SJCRH30 (cell line): ENCODE measurements at regions not wholly inside any gene's neighbourhood (a gene's known extent, or its start where the extent isn't known, plus 50 kb on each side); places are given as distances from the start of the nearest gene placed in this dataset.
"Not testable (repeated sequence)": the region's sequence is repeated elsewhere in the genome, so short reads cannot be mapped to it uniquely, and the experiment has no call there.

Experiments used
- DNase-seq, 2 experiments: peaks; one replicate each; pipeline ENCODE4 v3.0.0-alpha.2; 2015 to 2020
- H3K27ac ChIP-seq: fragments of 250-450 bp; sonication (Bioruptor Pico); 2 replicates; pipeline ENCODE4 v1.5.1; 2020; ENCODE audit warnings: mild to moderate bottlenecking, moderate library complexity
- H3K27me3 ChIP-seq: fragments of 250-450 bp; sonication (Bioruptor Pico); 2 replicates; pipeline ENCODE4 v1.5.1; 2020; ENCODE audit warnings: mild to moderate bottlenecking, moderate library complexity
- H3K36me3 ChIP-seq: fragments of 250-450 bp; sonication (Bioruptor Pico); 2 replicates; pipeline ENCODE4 v1.5.1; 2020; ENCODE audit warnings: mild to moderate bottlenecking, moderate library complexity
- H3K4me1 ChIP-seq: fragments of 250-450 bp; sonication (Bioruptor Pico); 2 replicates; pipeline ENCODE4 v1.5.1; 2020; ENCODE audit warnings: mild to moderate bottlenecking, moderate library complexity
- H3K4me3 ChIP-seq: fragments of 250-450 bp; sonication (Bioruptor Pico); 2 replicates; pipeline ENCODE4 v1.5.1; 2020; ENCODE audit warnings: mild to moderate bottlenecking, moderate library complexity
- H3K9me3 ChIP-seq: fragments of 250-450 bp; sonication (Bioruptor Pico); replicated peaks from 2 replicates; pipeline ENCODE4 v1.5.1; 2020; ENCODE audit warnings: mild to moderate bottlenecking, moderate library complexity

- no peaks in the 10 kb centered on the region for H3K27me3 ChIP-seq
- DNase-seq: no peak
- no peak overlapping the region for H3K27ac ChIP-seq
- H3K4me1 ChIP-seq: no peaks in the 10 kb centered on the region
- no peak overlapping the region for H3K4me3 ChIP-seq
- no peaks in the 10 kb centered on the region for H3K9me3 ChIP-seq
- H3K36me3 ChIP-seq: no peaks in the 10 kb centered on the region
Observed at GRCh38 chr3:34132069-34132692, 333.8 kb downstream of the PDCD6IP start.

- Histone ChIP-seq H3K27me3 (no peaks in the 10 kb centered on the region), H3K36me3 (no peaks in the 10 kb centered on the region), H3K9me3 (no peaks in the 10 kb centered on the region), H3K27ac (no peak overlapping the region), H3K4me1 (no peaks in the 10 kb centered on the region), H3K4me3 (no peak overlapping the region)
- DNase-seq: no peak
Observed at GRCh38 chr3:34139566-34139965, 341.1 kb downstream of the PDCD6IP start.

GRCh38 chr3:34140616-34141015 lies 342.2 kb downstream of the PDCD6IP start:
- H3K27ac ChIP-seq: no peak overlapping the region
- H3K4me1 ChIP-seq: no peaks in the 10 kb centered on the region
- H3K36me3 ChIP-seq: no peaks in the 10 kb centered on the region
- H3K4me3 ChIP-seq: no peak overlapping the region
- no peaks in the 10 kb centered on the region for H3K9me3 ChIP-seq
- no peak for DNase-seq
- H3K27me3 ChIP-seq: no peaks in the 10 kb centered on the region

- no peaks in the 10 kb centered on the region for H3K4me1 ChIP-seq
- H3K27ac ChIP-seq: no peak overlapping the region
- no peaks in the 10 kb centered on the region for H3K9me3 ChIP-seq
- no peaks in the 10 kb centered on the region for H3K36me3 ChIP-seq
- H3K27me3 ChIP-seq: no peaks in the 10 kb centered on the region
- no peak overlapping the region for H3K4me3 ChIP-seq
- no peak for DNase-seq
Observed at GRCh38 chr3:34141841-34142337, 343.5 kb downstream of the PDCD6IP start.

- H3K4me3 ChIP-seq: no peak overlapping the region
- no peaks in the 10 kb centered on the region for H3K4me1 ChIP-seq
- H3K27ac ChIP-seq: no peak overlapping the region
- no peaks in the 10 kb centered on the region for H3K36me3 ChIP-seq
- H3K27me3 ChIP-seq: no peaks in the 10 kb centered on the region
- no peak for DNase-seq
- no peaks in the 10 kb centered on the region for H3K9me3 ChIP-seq
Observed at GRCh38 chr3:34145796-34146195, 347.4 kb downstream of the PDCD6IP start.

GRCh38 chr3:34146596-34146995 lies 348.2 kb downstream of the PDCD6IP start:
- Histone ChIP-seq H3K36me3 (no peaks in the 10 kb centered on the region), H3K4me3 (no peak overlapping the region), H3K9me3 (no peaks in the 10 kb centered on the region), H3K27me3 (no peaks in the 10 kb centered on the region), H3K27ac (no peak overlapping the region), H3K4me1 (no peaks in the 10 kb centered on the region)
- no peak for DNase-seq

- no peaks in the 10 kb centered on the region for H3K4me1 ChIP-seq
- H3K36me3 ChIP-seq: no peaks in the 10 kb centered on the region
- no peak overlapping the region for H3K27ac ChIP-seq
- H3K9me3 ChIP-seq: no peaks in the 10 kb centered on the region
- no peak for DNase-seq
- no peak overlapping the region for H3K4me3 ChIP-seq
- H3K27me3 ChIP-seq: no peaks in the 10 kb centered on the region
Observed at GRCh38 chr3:34150992-34151391, 352.6 kb downstream of the PDCD6IP start.

GRCh38 chr3:34152656-34153055 lies 354.2 kb downstream of the PDCD6IP start:
- no peak overlapping the region for H3K4me3 ChIP-seq
- H3K4me1 ChIP-seq: no peaks in the 10 kb centered on the region
- no peak for DNase-seq
- no peaks in the 10 kb centered on the region for H3K27me3 ChIP-seq
- H3K9me3 ChIP-seq: no peaks in the 10 kb centered on the region
- H3K36me3 ChIP-seq: no peaks in the 10 kb centered on the region
- H3K27ac ChIP-seq: no peak overlapping the region

GRCh38 chr3:34155108-34155507 lies 356.7 kb downstream of the PDCD6IP start:
- Histone ChIP-seq H3K36me3 (no peaks in the 10 kb centered on the region), H3K9me3 (no peaks in the 10 kb centered on the region), H3K27ac (no peak overlapping the region), H3K4me3 (no peak overlapping the region), H3K27me3 (no peaks in the 10 kb centered on the region), H3K4me1 (no peaks in the 10 kb centered on the region)
- no peak for DNase-seq

- no peaks in the 10 kb centered on the region for H3K4me1 ChIP-seq
- no peak overlapping the region for H3K4me3 ChIP-seq
- H3K36me3 ChIP-seq: no peaks in the 10 kb centered on the region
- DNase-seq: no peak
- H3K27ac ChIP-seq: no peak overlapping the region
- no peaks in the 10 kb centered on the region for H3K27me3 ChIP-seq
- no peaks in the 10 kb centered on the region for H3K9me3 ChIP-seq
Observed at GRCh38 chr3:34155666-34156065, 357.2 kb downstream of the PDCD6IP start.

GRCh38 chr3:34157491-34157890 lies 359.1 kb downstream of the PDCD6IP start:
- no peak for DNase-seq
- Histone ChIP-seq H3K36me3 (no peaks in the 10 kb centered on the region), H3K27ac (no peak overlapping the region), H3K27me3 (no peaks in the 10 kb centered on the region), H3K4me3 (no peak overlapping the region), H3K4me1 (no peaks in the 10 kb centered on the region), H3K9me3 (no peaks in the 10 kb centered on the region)

- Histone ChIP-seq H3K27me3 (no peaks in the 10 kb centered on the region), H3K4me1 (no peaks in the 10 kb centered on the region), H3K9me3 (no peaks in the 10 kb centered on the region), H3K36me3 (no peaks in the 10 kb centered on the region), H3K27ac (no peak overlapping the region), H3K4me3 (no peak overlapping the region)
- DNase-seq: no peak
Observed at GRCh38 chr3:34159613-34160420, 361.4 kb downstream of the PDCD6IP start.

- H3K4me3 ChIP-seq, DNase-seq, H3K27ac ChIP-seq, H3K4me1 ChIP-seq, H3K36me3 ChIP-seq, H3K27me3 ChIP-seq, H3K9me3 ChIP-seq: not testable (repeated sequence)
Observed at GRCh38 chr3:34169636-34170035, 371.2 kb downstream of the PDCD6IP start.

GRCh38 chr3:34174740-34175139 lies 376.3 kb downstream of the PDCD6IP start:
- peak; percentile 45 to 65 for DNase-seq
- Histone ChIP-seq H3K4me1 (no peaks in the 10 kb centered on the region), H3K9me3 (no peaks in the 10 kb centered on the region), H3K36me3 (no peaks in the 10 kb centered on the region), H3K4me3 (no peak overlapping the region), H3K27me3 (no peaks in the 10 kb centered on the region), H3K27ac (no peak overlapping the region)

GRCh38 chr3:34175636-34176176 lies 377.3 kb downstream of the PDCD6IP start:
- no peak for DNase-seq
- H3K36me3 ChIP-seq: no peaks in the 10 kb centered on the region
- no peak overlapping the region for H3K27ac ChIP-seq
- H3K27me3 ChIP-seq: no peaks in the 10 kb centered on the region
- H3K4me1 ChIP-seq: no peaks in the 10 kb centered on the region
- no peak overlapping the region for H3K4me3 ChIP-seq
- no peaks in the 10 kb centered on the region for H3K9me3 ChIP-seq
